ENCODE measurements at regions not wholly inside any gene's neighbourhood (a gene's known extent, or its start where the extent isn't known, plus 50 kb on each side); places are given as distances from the start of the nearest gene placed in this dataset.
"Not testable (repeated sequence)": the region's sequence is repeated elsewhere in the genome, so short reads cannot be mapped to it uniquely, and the experiment has no call there.

GRCh38 chr13:82088781-82089180, 1747.9 kb upstream of the SPRY2 start:
- H3K36me3 ChIP-seq (ENCODE audit: control insufficient read depth, insufficient read depth, low read length): no peaks in the 10 kb centered on the region
- H3K4me3 ChIP-seq (ENCODE audit: low read depth, low read length): no peak overlapping the region
- no peak for TF ChIP-seq CTCF (IDR thresholded peaks at IDR 0.05; ENCODE audit: insufficient read depth, low read length, poor library complexity, severe bottlenecking)
- no peaks in the 10 kb centered on the region for H3K27me3 ChIP-seq (ENCODE audit: control insufficient read depth, insufficient read depth, low read length)
- DNase-seq (ENCODE audit: low read depth): no peak

- no peak for DNase-seq (ENCODE audit: low read depth)
- no peak overlapping the region for H3K4me3 ChIP-seq (ENCODE audit: low read depth, low read length)
- no peak for TF ChIP-seq CTCF (IDR thresholded peaks at IDR 0.05; ENCODE audit: insufficient read depth, low read length, poor library complexity, severe bottlenecking)
- H3K36me3 ChIP-seq (ENCODE audit: control insufficient read depth, insufficient read depth, low read length): no peaks in the 10 kb centered on the region
- H3K27me3 ChIP-seq (ENCODE audit: control insufficient read depth, insufficient read depth, low read length): no peaks in the 10 kb centered on the region
Observed at GRCh38 chr13:82076496-82076895, 1735.6 kb upstream of the SPRY2 start.

GRCh38 chr13:82070416-82070815, 1729.5 kb upstream of the SPRY2 start:
- Histone ChIP-seq H3K27me3 (ENCODE audit: control insufficient read depth, insufficient read depth, low read length) (no peaks in the 10 kb centered on the region), H3K4me3 (ENCODE audit: low read depth, low read length) (no peak overlapping the region), H3K36me3 (ENCODE audit: control insufficient read depth, insufficient read depth, low read length) (no peaks in the 10 kb centered on the region)
- TF ChIP-seq CTCF (IDR thresholded peaks at IDR 0.05; ENCODE audit: insufficient read depth, low read length, poor library complexity, severe bottlenecking): no peak
- DNase-seq (ENCODE audit: low read depth): no peak

- no peak for TF ChIP-seq CTCF (IDR thresholded peaks at IDR 0.05; ENCODE audit: insufficient read depth, low read length, poor library complexity, severe bottlenecking)
- Histone ChIP-seq H3K36me3 (ENCODE audit: control insufficient read depth, insufficient read depth, low read length) (no peaks in the 10 kb centered on the region), H3K27me3 (ENCODE audit: control insufficient read depth, insufficient read depth, low read length) (no peaks in the 10 kb centered on the region), H3K4me3 (ENCODE audit: low read depth, low read length) (no peak overlapping the region)
- no peak for DNase-seq (ENCODE audit: low read depth)
Observed at GRCh38 chr13:82062772-82063171, 1721.8 kb upstream of the SPRY2 start.

GRCh38 chr13:82058364-82058763, 1717.4 kb upstream of the SPRY2 start:
- no peak overlapping the region for H3K4me3 ChIP-seq (ENCODE audit: low read depth, low read length)
- no peak for TF ChIP-seq CTCF (IDR thresholded peaks at IDR 0.05; ENCODE audit: insufficient read depth, low read length, poor library complexity, severe bottlenecking)
- DNase-seq (ENCODE audit: low read depth): no peak
- H3K36me3 ChIP-seq (ENCODE audit: control insufficient read depth, insufficient read depth, low read length): no peaks in the 10 kb centered on the region
- H3K27me3 ChIP-seq (ENCODE audit: control insufficient read depth, insufficient read depth, low read length): no peaks in the 10 kb centered on the region

GRCh38 chr13:82045316-82045715, 1704.4 kb upstream of the SPRY2 start:
- not testable (repeated sequence) for DNase-seq (ENCODE audit: low read depth); H3K27me3 ChIP-seq (ENCODE audit: control insufficient read depth, insufficient read depth, low read length); H3K36me3 ChIP-seq (ENCODE audit: control insufficient read depth, insufficient read depth, low read length); H3K4me3 ChIP-seq (ENCODE audit: low read depth, low read length)
